Activated CD4-positive, alpha-beta T cell treated with anti-CD3 and anti-CD28 coated beads, Interleukin-2, amount 50 U/mL, for 4 hours (primary cell): ENCODE measurements at regions not wholly inside any gene's neighbourhood (a gene's known extent, or its start where the extent isn't known, plus 50 kb on each side); places are given as distances from the start of the nearest gene placed in this dataset.

Experiments
- DNase-seq, 2 experiments: peaks; one replicate each; pipeline ENCODE4 v3.0.0-alpha.2; 2020

GRCh38 chr11:70778883-70779282, 380.6 kb downstream of the CTTN start:
- DNase-seq, result no peak

- no peak for DNase-seq
These were observed 381.3 kb downstream of the CTTN start for GRCh38 chr11:70779433-70780245.

GRCh38 chr11:70780246-70780535, 381.9 kb downstream of the CTTN start:
- DNase-seq, result no peak

GRCh38 chr11:70782401-70782913, 384.1 kb downstream of the CTTN start:
- DNase-seq, result no peak

GRCh38 chr11:70783356-70783755, 385.0 kb downstream of the CTTN start:
- DNase-seq, result no peak

GRCh38 chr11:70783821-70784220, 385.5 kb downstream of the CTTN start:
- DNase-seq, result no peak

GRCh38 chr11:70785372-70785771, 387.0 kb downstream of the CTTN start:
- DNase-seq, result no peak

- DNase-seq, result no peak
These were observed 387.8 kb downstream of the CTTN start for GRCh38 chr11:70786021-70786665.

- DNase-seq, result no peak
These were observed 390.1 kb downstream of the CTTN start for GRCh38 chr11:70788248-70789022.

- DNase-seq, result no peak
These were observed 392.5 kb downstream of the CTTN start for GRCh38 chr11:70790671-70791300.

- no peak for DNase-seq
These were observed 398.4 kb downstream of the CTTN start for GRCh38 chr11:70796648-70797227.

GRCh38 chr11:70798296-70798695, 400.0 kb downstream of the CTTN start:
- no peak for DNase-seq

- DNase-seq, result no peak
These were observed 401.1 kb downstream of the CTTN start for GRCh38 chr11:70799386-70799785.

- DNase-seq, result no peak
These were observed 403.9 kb downstream of the CTTN start for GRCh38 chr11:70802185-70802584.

- no peak for DNase-seq
These were observed 406.0 kb downstream of the CTTN start for GRCh38 chr11:70804139-70804837.

- DNase-seq, result no peak
These were observed 406.9 kb downstream of the CTTN start for GRCh38 chr11:70805243-70805642.

- no peak for DNase-seq
These were observed 407.6 kb downstream of the CTTN start for GRCh38 chr11:70805971-70806370.

- DNase-seq, result no peak
These were observed 408.3 kb downstream of the CTTN start for GRCh38 chr11:70806461-70807194.

GRCh38 chr11:70807195-70807543, 408.8 kb downstream of the CTTN start:
- DNase-seq, result no peak

GRCh38 chr11:70808686-70809375, 410.5 kb downstream of the CTTN start:
- DNase-seq, result no peak

GRCh38 chr11:70810133-70810532, 411.8 kb downstream of the CTTN start:
- no peak for DNase-seq
